Activated naive CD8-positive, alpha-beta T cell treated with anti-CD3 and anti-CD28 coated beads, Interleukin-2, amount 10 ng/mL, durations not matched to agents 7 days and 5 days (primary cell): ENCODE measurements at regions not wholly inside any gene's neighbourhood (a gene's known extent, or its start where the extent isn't known, plus 50 kb on each side); places are given as distances from the start of the nearest gene placed in this dataset.

Source experiments
- ATAC-seq: fragments of 150-1000 bp; cut with Tn5 transposase; one replicate; pipeline ENCODE4 v1.10.0; 2021; ENCODE audit warnings: low read depth, moderate library complexity
- POLR2A ChIA-PET: fragments of 350-600 bp; sonication (Branson Sonifier 250); formaldehyde crosslinking; loops from one replicate; lab custom pipeline; 2021; ENCODE audit warnings: antibody characterized with exemption; lab: Charles Lee
- DNase-seq: peaks from one replicate; pipeline ENCODE4 v3.0.0; 2021
- H3K27ac Mint-ChIP-seq: one replicate; pipeline ENCODE4 v1.8.0; 2022; ENCODE audit warnings: mild to moderate bottlenecking, mixed read lengths
- H3K27me3 Mint-ChIP-seq: one replicate; pipeline ENCODE4 v1.8.0; 2022; ENCODE audit warnings: mild to moderate bottlenecking, moderate library complexity, mixed read lengths
- H3K36me3 Mint-ChIP-seq: one replicate; pipeline ENCODE4 v1.8.0; 2021; ENCODE audit warnings: mild to moderate bottlenecking, mixed read lengths
- H3K4me1 Mint-ChIP-seq: one replicate; pipeline ENCODE4 v1.8.0; 2021; ENCODE audit warnings: mixed read lengths
- H3K4me3 Mint-ChIP-seq: one replicate; pipeline ENCODE4 v1.8.0; 2022; ENCODE audit warnings: mild to moderate bottlenecking, moderate library complexity, mixed read lengths
- H3K9me3 Mint-ChIP-seq: one replicate; pipeline ENCODE4 v1.8.0; 2021; ENCODE audit warnings: mixed read lengths

GRCh38 chr6:40323881-40324634 lies 263.1 kb downstream of the LRFN2 start:
- H3K9me3 Mint-ChIP-seq: no peaks in the 10 kb centered on the region

DNA sequence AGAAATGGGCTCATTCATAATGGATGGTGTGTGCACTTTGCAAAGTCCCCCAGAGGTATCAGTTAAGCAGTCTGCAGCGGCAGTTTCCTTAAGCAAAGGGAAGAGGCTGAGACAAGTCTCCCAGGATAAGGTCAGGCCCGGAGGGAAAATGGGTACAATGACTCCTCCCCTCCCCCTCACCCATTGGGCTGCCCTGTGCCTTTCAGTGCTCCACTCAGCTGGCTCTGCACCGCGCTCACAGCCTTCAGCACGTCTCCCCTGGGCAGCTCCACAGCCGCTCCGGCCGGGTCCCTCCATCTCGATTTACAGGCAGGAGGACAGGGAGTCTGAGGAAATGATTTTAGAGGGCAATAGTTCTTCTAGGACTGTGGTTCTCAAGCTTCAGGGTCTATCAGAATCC lies 264.8 kb downstream of the LRFN2 start:
- POLR2A ChIA-PET: no interaction called here
- Mint-ChIP-seq H3K4me3 (no peak overlapping the region), H3K9me3 (no peaks in the 10 kb centered on the region), H3K36me3 (no peaks in the 10 kb centered on the region), H3K27me3 (peaks cover 16% of the 10 kb centered on the region), H3K27ac (no peak overlapping the region), H3K4me1 (peaks cover 9% of the 10 kb centered on the region)
- DNase-seq: no peak
- no peak for ATAC-seq

More at GRCh38 chr6:40323881-40324634, 263.1 kb downstream of the LRFN2 start:
- no peak overlapping the region for H3K4me3 Mint-ChIP-seq
- ATAC-seq (no peak), DNase-seq (no peak)
- POLR2A ChIA-PET: no interaction called here
- H3K27ac Mint-ChIP-seq: no peak overlapping the region
- no peaks in the 10 kb centered on the region for H3K36me3 Mint-ChIP-seq
- H3K27me3 Mint-ChIP-seq: peaks cover 22% of the 10 kb centered on the region
- peaks cover 12% of the 10 kb centered on the region for H3K4me1 Mint-ChIP-seq

- no peak for ATAC-seq
- no peak for DNase-seq
- peaks cover 2% of the 10 kb centered on the region for H3K4me1 Mint-ChIP-seq
- H3K27ac Mint-ChIP-seq: no peak overlapping the region
- no peaks in the 10 kb centered on the region for H3K9me3 Mint-ChIP-seq
- POLR2A ChIA-PET: no interaction called here
- H3K4me3 Mint-ChIP-seq: no peak overlapping the region
- H3K36me3 Mint-ChIP-seq: no peaks in the 10 kb centered on the region
- peaks cover 16% of the 10 kb centered on the region for H3K27me3 Mint-ChIP-seq
These were observed 265.5 kb downstream of the LRFN2 start for GRCh38 chr6:40321616-40322015.

DNA sequence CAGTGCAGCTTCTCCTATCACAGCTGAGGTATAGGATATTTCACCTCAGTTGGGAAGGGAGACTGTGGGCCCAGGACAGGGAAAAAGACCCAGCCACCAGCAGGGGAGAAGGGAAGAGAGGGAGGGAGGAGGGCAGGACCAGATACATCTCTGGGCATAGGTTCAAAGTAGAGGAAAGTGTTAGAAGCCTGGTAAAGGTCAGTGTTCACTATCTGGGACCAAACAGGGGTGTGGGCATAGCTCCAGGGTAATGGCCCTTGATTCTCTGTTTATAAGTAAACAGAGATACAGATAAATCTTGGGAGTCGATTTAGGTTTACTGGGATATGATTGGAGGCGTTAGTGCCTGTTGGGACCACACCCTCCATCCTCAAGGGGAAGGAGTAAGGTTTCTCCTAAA lies 266.2 kb downstream of the LRFN2 start:
- no peak overlapping the region for H3K4me3 Mint-ChIP-seq
- H3K27ac Mint-ChIP-seq: no peak overlapping the region
- H3K9me3 Mint-ChIP-seq: no peaks in the 10 kb centered on the region
- POLR2A ChIA-PET: no interaction called here
- no peaks in the 10 kb centered on the region for H3K36me3 Mint-ChIP-seq
- peaks cover 20% of the 10 kb centered on the region for H3K27me3 Mint-ChIP-seq
- ATAC-seq (no peak), DNase-seq (no peak)
- peaks cover 2% of the 10 kb centered on the region for H3K4me1 Mint-ChIP-seq

DNA sequence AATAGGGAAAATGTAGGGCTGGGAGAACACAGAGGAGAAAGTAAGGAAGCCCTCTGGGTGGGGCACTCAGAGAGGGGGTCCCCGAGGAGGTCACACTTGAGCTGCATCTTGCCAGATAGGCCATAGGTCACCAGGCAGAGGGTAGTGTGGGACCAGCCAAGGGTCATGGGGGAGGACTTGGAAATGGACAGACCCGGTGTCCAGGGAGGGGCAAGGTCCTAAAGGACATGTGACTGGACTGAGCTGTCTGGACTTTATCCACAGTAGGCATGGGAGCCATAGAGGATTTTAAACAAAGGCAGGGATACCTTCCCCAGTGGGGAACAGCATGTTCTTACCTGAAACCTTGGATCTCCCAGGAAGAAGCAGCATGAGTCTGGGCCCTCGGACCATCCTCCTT lies 266.7 kb downstream of the LRFN2 start:
- no peaks in the 10 kb centered on the region for H3K36me3 Mint-ChIP-seq
- POLR2A ChIA-PET: no interaction called here
- no peak for ATAC-seq
- peak overlapping the region; percentile 34 for H3K27ac Mint-ChIP-seq
- H3K4me1 Mint-ChIP-seq: peaks cover 2% of the 10 kb centered on the region
- H3K27me3 Mint-ChIP-seq: peaks cover 22% of the 10 kb centered on the region
- no peaks in the 10 kb centered on the region for H3K9me3 Mint-ChIP-seq
- no peak overlapping the region for H3K4me3 Mint-ChIP-seq
- no peak for DNase-seq

- no peak for ATAC-seq
- no peaks in the 10 kb centered on the region for H3K36me3 Mint-ChIP-seq
These were observed 268.0 kb downstream of the LRFN2 start for GRCh38 chr6:40319124-40319523.

DNA sequence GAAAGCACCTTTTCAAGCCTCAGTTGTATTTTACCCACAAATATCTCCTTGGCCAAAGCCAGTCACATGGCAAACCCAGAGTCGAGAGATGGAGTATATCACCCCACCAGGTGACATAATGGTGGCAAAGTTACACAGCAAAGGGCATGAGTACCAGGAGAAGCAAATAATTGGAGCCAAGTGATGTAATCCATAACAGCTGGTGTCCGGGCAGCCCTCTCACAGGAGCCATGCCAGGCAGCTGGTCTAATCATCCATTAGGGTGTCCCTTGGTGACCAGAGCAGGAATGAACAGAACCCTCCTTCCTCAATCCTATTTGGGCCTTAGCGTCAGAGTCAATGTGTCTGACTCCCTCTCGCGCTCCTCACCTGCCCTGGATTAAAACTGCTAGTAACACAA lies 272.1 kb downstream of the LRFN2 start:
- H3K36me3 Mint-ChIP-seq: no peaks in the 10 kb centered on the region
- no peak overlapping the region for H3K4me3 Mint-ChIP-seq
- H3K27me3 Mint-ChIP-seq: peaks cover 8% of the 10 kb centered on the region
- peaks cover 3% of the 10 kb centered on the region for H3K4me1 Mint-ChIP-seq
- no peak overlapping the region for H3K27ac Mint-ChIP-seq
- ATAC-seq: no peak
- POLR2A ChIA-PET: no interaction called here
- no peak for DNase-seq
- H3K9me3 Mint-ChIP-seq: no peaks in the 10 kb centered on the region

More at GRCh38 chr6:40319124-40319523, 268.0 kb downstream of the LRFN2 start:
- Mint-ChIP-seq H3K27ac (no peak overlapping the region), H3K4me1 (peaks cover 3% of the 10 kb centered on the region), H3K4me3 (no peak overlapping the region), H3K9me3 (no peaks in the 10 kb centered on the region), H3K27me3 (peaks cover 19% of the 10 kb centered on the region)
- DNase-seq: no peak
- POLR2A ChIA-PET: no interaction called here

DNA sequence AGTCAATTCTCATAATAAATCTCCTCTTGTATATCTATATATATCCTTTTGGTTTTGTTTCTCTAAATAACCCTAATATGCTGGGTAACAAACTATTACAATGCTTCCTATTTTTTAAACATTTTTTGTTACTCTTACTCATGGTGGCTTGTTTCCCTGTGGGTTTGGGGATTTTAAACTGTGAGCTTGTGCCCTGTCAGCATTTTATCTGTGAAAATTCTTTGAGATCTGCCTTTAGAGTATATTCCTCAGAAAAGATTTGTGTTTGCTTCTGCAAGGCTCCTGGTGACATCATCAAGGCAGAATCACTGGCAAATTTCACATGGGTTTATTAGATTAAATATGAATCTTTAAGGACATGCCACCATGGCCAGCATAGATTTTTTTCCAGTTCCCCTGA lies 273.6 kb downstream of the LRFN2 start:
- no peak for ATAC-seq
- H3K36me3 Mint-ChIP-seq: no peaks in the 10 kb centered on the region
- H3K9me3 Mint-ChIP-seq: no peaks in the 10 kb centered on the region
- peaks cover 3% of the 10 kb centered on the region for H3K4me1 Mint-ChIP-seq
- no peak for DNase-seq
- H3K27ac Mint-ChIP-seq: no peak overlapping the region
- POLR2A ChIA-PET: no interaction called here
- peaks cover 14% of the 10 kb centered on the region for H3K27me3 Mint-ChIP-seq
- H3K4me3 Mint-ChIP-seq: no peak overlapping the region

GRCh38 chr6:40312213-40313015 lies 274.8 kb downstream of the LRFN2 start:
- H3K9me3 Mint-ChIP-seq: no peaks in the 10 kb centered on the region
- H3K27ac Mint-ChIP-seq: no peak overlapping the region
- H3K36me3 Mint-ChIP-seq: no peaks in the 10 kb centered on the region
- H3K27me3 Mint-ChIP-seq: peaks cover 20% of the 10 kb centered on the region
- no peak for DNase-seq
- no peak for ATAC-seq
- POLR2A ChIA-PET: no interaction called here
- peaks cover 3% of the 10 kb centered on the region for H3K4me1 Mint-ChIP-seq
- H3K4me3 Mint-ChIP-seq: no peak overlapping the region

- peak; percentile 55 for DNase-seq
- Mint-ChIP-seq H3K4me1 (peaks cover 3% of the 10 kb centered on the region), H3K27ac (no peak overlapping the region), H3K4me3 (no peak overlapping the region), H3K9me3 (no peaks in the 10 kb centered on the region), H3K36me3 (no peaks in the 10 kb centered on the region), H3K27me3 (peaks cover 32% of the 10 kb centered on the region)
- POLR2A ChIA-PET: no interaction called here
- ATAC-seq: peak; percentile 45
These were observed 278.4 kb downstream of the LRFN2 start for GRCh38 chr6:40308533-40309306.

DNA sequence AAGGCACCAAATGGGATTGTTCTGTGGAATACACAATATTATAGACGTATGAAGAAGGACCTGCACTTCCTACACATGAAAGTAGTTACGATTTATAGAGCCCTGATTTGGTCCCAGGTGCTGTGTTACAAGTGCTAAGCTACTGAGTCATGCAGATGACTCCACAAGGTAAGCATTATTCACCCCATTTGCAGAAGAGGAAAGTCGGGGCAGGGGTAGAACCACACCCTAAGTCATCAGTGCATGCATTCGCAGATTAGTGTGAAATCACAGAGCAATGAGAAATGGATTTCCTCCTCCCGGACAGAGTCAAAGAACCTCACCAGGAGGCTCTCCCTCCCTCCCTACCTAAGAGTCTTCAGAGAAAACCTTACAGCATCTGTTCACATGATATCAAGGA lies 279.5 kb downstream of the LRFN2 start:
- no peaks in the 10 kb centered on the region for H3K9me3 Mint-ChIP-seq

GRCh38 chr6:40302856-40303454 lies 284.2 kb downstream of the LRFN2 start:
- DNase-seq (no peak), ATAC-seq (no peak)
- H3K4me1 Mint-ChIP-seq: peaks cover 3% of the 10 kb centered on the region
- no peak overlapping the region for H3K4me3 Mint-ChIP-seq
- no peak overlapping the region for H3K27ac Mint-ChIP-seq
- POLR2A ChIA-PET: no interaction called here
- H3K36me3 Mint-ChIP-seq: no peaks in the 10 kb centered on the region
- peaks cover 1% of the 10 kb centered on the region for H3K9me3 Mint-ChIP-seq
- H3K27me3 Mint-ChIP-seq: peaks cover 25% of the 10 kb centered on the region

More for the DNA sequence above, 279.5 kb downstream of the LRFN2 start:
- POLR2A ChIA-PET: no interaction called here
- H3K4me3 Mint-ChIP-seq: no peak overlapping the region
- ATAC-seq: no peak
- no peak for DNase-seq
- H3K27me3 Mint-ChIP-seq: peaks cover 32% of the 10 kb centered on the region
- H3K36me3 Mint-ChIP-seq: no peaks in the 10 kb centered on the region
- no peak overlapping the region for H3K27ac Mint-ChIP-seq
- peaks cover 3% of the 10 kb centered on the region for H3K4me1 Mint-ChIP-seq

DNA sequence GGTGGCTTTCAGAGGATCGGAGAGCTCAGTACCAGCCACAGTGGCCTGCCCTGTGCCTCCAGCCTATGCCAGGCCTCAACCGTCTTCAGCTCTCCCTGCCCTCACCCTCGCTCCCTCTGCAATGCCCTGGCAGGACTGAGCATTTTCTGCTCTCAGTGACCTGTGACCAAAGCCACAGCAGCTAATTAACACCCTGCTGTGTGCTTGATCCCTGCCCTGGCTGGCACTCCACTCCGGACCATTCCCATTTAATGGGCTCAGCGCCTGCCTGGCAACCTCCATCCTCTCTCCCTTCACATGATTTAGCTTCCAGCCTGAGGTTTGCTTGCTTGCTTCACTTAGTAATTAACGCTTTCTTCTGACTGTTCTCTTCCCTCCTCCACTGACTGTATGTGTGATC lies 287.5 kb downstream of the LRFN2 start:
- Mint-ChIP-seq H3K27ac (no peak overlapping the region), H3K9me3 (peaks cover 1% of the 10 kb centered on the region), H3K4me1 (peaks cover 2% of the 10 kb centered on the region), H3K27me3 (peaks cover 4% of the 10 kb centered on the region), H3K4me3 (no peak overlapping the region), H3K36me3 (no peaks in the 10 kb centered on the region)
- DNase-seq (no peak), ATAC-seq (no peak)
- POLR2A ChIA-PET: no interaction called here
